ENCODE measurements at regions not wholly inside any gene's neighbourhood (a gene's known extent, or its start where the extent isn't known, plus 50 kb on each side); places are given as distances from the start of the nearest gene placed in this dataset.
A peak's percentile ranks its signal among the peaks of the same experiment; 100 is the strongest.

GRCh38 chr7:24063721-24064120 lies 220.3 kb upstream of the NPY start:
- TF ChIP-seq, protein P1, sequence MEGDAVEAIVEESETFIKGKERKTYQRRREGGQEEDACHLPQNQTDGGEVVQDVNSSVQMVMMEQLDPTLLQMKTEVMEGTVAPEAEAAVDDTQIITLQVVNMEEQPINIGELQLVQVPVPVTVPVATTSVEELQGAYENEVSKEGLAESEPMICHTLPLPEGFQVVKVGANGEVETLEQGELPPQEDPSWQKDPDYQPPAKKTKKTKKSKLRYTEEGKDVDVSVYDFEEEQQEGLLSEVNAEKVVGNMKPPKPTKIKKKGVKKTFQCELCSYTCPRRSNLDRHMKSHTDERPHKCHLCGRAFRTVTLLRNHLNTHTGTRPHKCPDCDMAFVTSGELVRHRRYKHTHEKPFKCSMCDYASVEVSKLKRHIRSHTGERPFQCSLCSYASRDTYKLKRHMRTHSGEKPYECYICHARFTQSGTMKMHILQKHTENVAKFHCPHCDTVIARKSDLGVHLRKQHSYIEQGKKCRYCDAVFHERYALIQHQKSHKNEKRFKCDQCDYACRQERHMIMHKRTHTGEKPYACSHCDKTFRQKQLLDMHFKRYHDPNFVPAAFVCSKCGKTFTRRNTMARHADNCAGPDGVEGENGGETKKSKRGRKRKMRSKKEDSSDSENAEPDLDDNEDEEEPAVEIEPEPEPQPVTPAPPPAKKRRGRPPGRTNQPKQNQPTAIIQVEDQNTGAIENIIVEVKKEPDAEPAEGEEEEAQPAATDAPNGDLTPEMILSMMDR (IDR thresholded peaks at IDR 0.05; ENCODE audit: insufficient read depth, low read depth, low read length, missing control alignments) = no peak

GRCh38 chr7:24069751-24070150 lies 214.2 kb upstream of the NPY start:
- TF ChIP-seq, protein P1 (IDR thresholded peaks at IDR 0.05; ENCODE audit: insufficient read depth, low read depth, low read length, missing control alignments) = no peak
- no peak overlapping the region for H3K4me3 ChIP-seq (ENCODE audit: low read depth, low read length)
- no peak for DNase-seq (ENCODE audit: low read depth)

More at GRCh38 chr7:24063721-24064120, 220.3 kb upstream of the NPY start:
- no peak for DNase-seq (ENCODE audit: low read depth)
- H3K4me3 ChIP-seq (ENCODE audit: low read depth, low read length) = no peak overlapping the region

- no peak for DNase-seq (ENCODE audit: low read depth)
- TF ChIP-seq, protein P1 (IDR thresholded peaks at IDR 0.05; ENCODE audit: insufficient read depth, low read depth, low read length, missing control alignments) = no peak
- no peak overlapping the region for H3K4me3 ChIP-seq (ENCODE audit: low read depth, low read length)
These were observed 210.2 kb upstream of the NPY start for GRCh38 chr7:24073651-24074420.

GRCh38 chr7:24075426-24075810 lies 208.6 kb upstream of the NPY start:
- DNase-seq (ENCODE audit: low read depth) = no peak
- TF ChIP-seq, protein P1 (IDR thresholded peaks at IDR 0.05; ENCODE audit: insufficient read depth, low read depth, low read length, missing control alignments) = no peak
- no peak overlapping the region for H3K4me3 ChIP-seq (ENCODE audit: low read depth, low read length)

DNA sequence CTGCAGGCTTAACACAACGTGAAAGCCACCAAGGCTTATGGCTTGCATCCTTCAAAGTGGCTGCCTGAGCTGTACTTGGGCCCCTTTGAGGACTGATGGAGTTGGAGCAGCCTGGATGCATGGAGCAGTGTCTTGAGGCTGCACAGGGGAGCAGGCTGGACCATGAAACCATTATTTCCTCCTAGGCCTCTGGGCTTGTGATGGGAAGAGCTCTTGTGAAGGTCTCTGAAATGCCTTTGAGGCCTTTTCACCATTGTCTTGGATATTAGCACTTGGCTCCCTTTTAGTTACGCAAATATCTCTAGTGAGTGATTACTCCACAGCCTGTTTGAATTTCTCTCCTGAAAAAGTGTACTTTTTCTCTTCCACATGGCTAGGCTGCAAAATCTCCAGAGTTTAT lies 201.2 kb upstream of the NPY start:
- no peak overlapping the region for H3K4me3 ChIP-seq (ENCODE audit: low read depth, low read length)
- TF ChIP-seq, protein P1 (IDR thresholded peaks at IDR 0.05; ENCODE audit: insufficient read depth, low read depth, low read length, missing control alignments) = no peak
- no peak for DNase-seq (ENCODE audit: low read depth)

- TF ChIP-seq, protein P1 (IDR thresholded peaks at IDR 0.05; ENCODE audit: insufficient read depth, low read depth, low read length, missing control alignments) = no peak
- no peak for DNase-seq (ENCODE audit: low read depth)
These were observed 181.0 kb upstream of the NPY start for GRCh38 chr7:24102988-24103387.

GRCh38 chr7:24108906-24109376 lies 175.0 kb upstream of the NPY start:
- peak; percentile 41 for DNase-seq (ENCODE audit: low read depth)

More at GRCh38 chr7:24102988-24103387, 181.0 kb upstream of the NPY start:
- no peak overlapping the region for H3K4me3 ChIP-seq (ENCODE audit: low read depth, low read length)

More at GRCh38 chr7:24108906-24109376, 175.0 kb upstream of the NPY start:
- H3K4me3 ChIP-seq (ENCODE audit: low read depth, low read length) = no peak overlapping the region
- TF ChIP-seq, protein P1 (IDR thresholded peaks at IDR 0.05; ENCODE audit: insufficient read depth, low read depth, low read length, missing control alignments) = no peak

Data from GM12865 (cell line).